H9 (cell line): ENCODE measurements at regions not wholly inside any gene's neighbourhood (a gene's known extent, or its start where the extent isn't known, plus 50 kb on each side); places are given as distances from the start of the nearest gene placed in this dataset.

Source experiments
- DNase-seq: peaks from one replicate; pipeline ENCODE4 v3.0.0-alpha.2; 2017
- H2AFZ ChIP-seq: one replicate; pipeline ENCODE4 v1.6.1; 2013; ENCODE audit warnings: mild to moderate bottlenecking, low read length, control low read depth, moderate library complexity
- H2AK5ac ChIP-seq: 2 replicates; pipeline ENCODE4 v1.6.1; 2013; ENCODE audit warnings: low read length, control low read depth, mixed read lengths; ENCODE audit not compliant: insufficient read length
- H2BK120ac ChIP-seq: one replicate; pipeline ENCODE4 v1.6.1; 2013; ENCODE audit warnings: low read depth, mild to moderate bottlenecking, low read length, control low read depth, inconsistent platforms; ENCODE audit not compliant: poor library complexity, severe bottlenecking
- H2BK12ac ChIP-seq: 2 replicates; pipeline ENCODE4 v1.6.1; 2013; ENCODE audit warnings: low read length, control low read depth, mixed read lengths, low read depth; ENCODE audit not compliant: insufficient read length
- H2BK15ac ChIP-seq: 2 replicates; pipeline ENCODE4 v1.6.1; 2013; ENCODE audit warnings: low read depth, low read length, control low read depth
- H2BK20ac ChIP-seq: one replicate; pipeline ENCODE4 v1.6.1; 2013; ENCODE audit warnings: low read depth, mild to moderate bottlenecking, low read length, control low read depth, inconsistent platforms; ENCODE audit not compliant: poor library complexity, severe bottlenecking
- H2BK5ac ChIP-seq: 2 replicates; pipeline ENCODE4 v1.6.1; 2013; ENCODE audit warnings: low read length, control low read depth, mixed read lengths; ENCODE audit not compliant: insufficient read length
- H3K14ac ChIP-seq: 2 replicates; pipeline ENCODE4 v1.6.1; 2013; ENCODE audit warnings: low read length, control low read depth; ENCODE audit not compliant: insufficient read depth
- H3K18ac ChIP-seq: 2 replicates; pipeline ENCODE4 v1.6.1; 2013; ENCODE audit warnings: low read depth, mild to moderate bottlenecking, mixed read lengths, low read length, control low read depth; ENCODE audit not compliant: insufficient read length
- H3K23ac ChIP-seq: 2 replicates; pipeline ENCODE4 v1.6.1; 2013; ENCODE audit warnings: low read length, control low read depth, mixed read lengths, low read depth; ENCODE audit not compliant: insufficient read length
- H3K23me2 ChIP-seq: 2 replicates; pipeline ENCODE4 v1.6.1; 2013; ENCODE audit warnings: low read depth, mild to moderate bottlenecking, mixed read lengths, low read length, control low read depth; ENCODE audit not compliant: insufficient read length, poor library complexity, severe bottlenecking
- H3K27ac ChIP-seq: 2 replicates; pipeline ENCODE4 v1.5.1; 2013; ENCODE audit warnings: low read length, control low read depth, mixed read lengths, low read depth; ENCODE audit not compliant: insufficient read length
- H3K27me3 ChIP-seq: 2 replicates; pipeline ENCODE4 v1.6.1; 2013; ENCODE audit warnings: low read length, control low read depth, inconsistent platforms; ENCODE audit not compliant: insufficient read depth
- H3K4ac ChIP-seq: 2 replicates; pipeline ENCODE4 v1.6.1; 2013; ENCODE audit warnings: low read depth, mild to moderate bottlenecking, control low read depth, inconsistent platforms, low read length, moderate library complexity
- H3K4me1 ChIP-seq: 2 replicates; pipeline ENCODE4 v1.6.1; 2013; ENCODE audit warnings: low read length, control low read depth, inconsistent platforms; ENCODE audit not compliant: insufficient read depth
- H3K4me2 ChIP-seq: 2 replicates; pipeline ENCODE4 v1.6.1; 2013; ENCODE audit warnings: low read length, control low read depth, mixed read lengths; ENCODE audit not compliant: insufficient read length, insufficient read depth
- H3K56ac ChIP-seq: 2 replicates; pipeline ENCODE4 v1.6.1; 2013; ENCODE audit warnings: low read depth, mild to moderate bottlenecking, mixed read lengths, low read length, control low read depth; ENCODE audit not compliant: insufficient read length
- H3K79me1 ChIP-seq: 2 replicates; pipeline ENCODE4 v1.6.1; 2013; ENCODE audit warnings: low read depth, mild to moderate bottlenecking, moderate library complexity, low read length, control low read depth, inconsistent platforms; ENCODE audit not compliant: insufficient read depth, poor library complexity, severe bottlenecking
- H3K79me2 ChIP-seq: 2 replicates; pipeline ENCODE4 v1.6.1; 2013; ENCODE audit warnings: low read length, control low read depth, inconsistent platforms; ENCODE audit not compliant: insufficient read depth
- H3K9ac ChIP-seq: 2 replicates; pipeline ENCODE4 v1.6.1; 2013; ENCODE audit warnings: low read length, control low read depth, mixed read lengths; ENCODE audit not compliant: insufficient read length; ENCODE audit errors: extremely low read depth
- H3K9me3 ChIP-seq: one replicate; pipeline ENCODE4 v1.6.1; 2013; ENCODE audit warnings: low read depth, low read length, inconsistent platforms; ENCODE audit not compliant: control insufficient read depth
- H3T11ph ChIP-seq: one replicate; pipeline ENCODE4 v1.6.1; 2013; ENCODE audit warnings: mild to moderate bottlenecking, low read length, control low read depth, inconsistent platforms
- H4K20me1 ChIP-seq: one replicate; pipeline ENCODE4 v1.6.1; 2013; ENCODE audit not compliant: control insufficient read depth, insufficient read length, insufficient read depth
- H4K5ac ChIP-seq: 2 replicates; pipeline ENCODE4 v1.6.1; 2013; ENCODE audit warnings: low read depth, mild to moderate bottlenecking, mixed read lengths, low read length, control low read depth; ENCODE audit not compliant: insufficient read length
- H4K8ac ChIP-seq: replicated peaks from 2 replicates; pipeline ENCODE4 v1.6.1; 2013; ENCODE audit warnings: low read length, control low read depth, mixed read lengths, low read depth; ENCODE audit not compliant: insufficient read length
- H4K91ac ChIP-seq: 2 replicates; pipeline ENCODE4 v1.6.1; 2013; ENCODE audit warnings: low read depth, mild to moderate bottlenecking, moderate library complexity, mixed read lengths, low read length, control low read depth; ENCODE audit not compliant: insufficient read length
- H3K27ac Mint-ChIP-seq, 3 experiments: 2 replicates in 2 of 3; 3 replicates in 1 of 3; pipeline ENCODE4 v1.8.0; 2020 to 2021; ENCODE audit warnings: mixed read lengths in 3 of 3, mild to moderate bottlenecking in 1 of 3, moderate library complexity in 1 of 3
- H3K27me3 Mint-ChIP-seq: 2 replicates; pipeline ENCODE4 v1.8.0; 2021; ENCODE audit warnings: low read depth, mild to moderate bottlenecking, moderate library complexity, mixed read lengths
- H3K36me3 Mint-ChIP-seq, 3 experiments: 2 replicates in 2 of 3; 3 replicates in 1 of 3; pipeline ENCODE4 v1.8.0; 2020 to 2021; ENCODE audit warnings: low read depth in 3 of 3, mixed read lengths in 3 of 3; ENCODE audit not compliant: insufficient read depth in 1 of 3
- H3K4me1 Mint-ChIP-seq, 2 experiments: 2 replicates each; pipeline ENCODE4 v1.8.0; 2020; ENCODE audit warnings: mixed read lengths in 2 of 2
- H3K4me3 Mint-ChIP-seq, 2 experiments: 2 replicates in 1 of 2; 3 replicates in 1 of 2; pipeline ENCODE4 v1.8.0; 2020 to 2021; ENCODE audit warnings: mild to moderate bottlenecking in 2 of 2, mixed read lengths in 2 of 2, moderate library complexity in 1 of 2
- H3K9me3 Mint-ChIP-seq, 2 experiments: 2 replicates in 1 of 2; 3 replicates in 1 of 2; pipeline ENCODE4 v1.8.0; 2020; ENCODE audit warnings: mild to moderate bottlenecking in 2 of 2, mixed read lengths in 2 of 2, moderate library complexity in 1 of 2
- CTCF ChIP-seq: fragments of 200-600 bp; sonication (generic); conservative IDR thresholded peaks from 3 replicates; pipeline ENCODE4 v1.8.0; 2021; ENCODE audit warnings: antibody characterized with exemption, mild to moderate bottlenecking
- WGBS: extraction: QIAGEN DNeasy Blood & Tissue Kit; methylation state at CpG from one replicate; pipeline ENCODE4 v1.1.7; 2013; ENCODE audit warnings: missing lambda C conversion rate, low lambda C conversion rate, mixed read lengths; ENCODE audit not compliant: insufficient read length; ENCODE audit errors: extremely low coverage; 5-methylcytosine and 5-hydroxymethylcytosine counted together

- H3K4me3 Mint-ChIP-seq, result no peak overlapping the region
- Histone ChIP-seq H3K18ac (no peak overlapping the region), H2AFZ (no peak overlapping the region), H4K8ac (no peak overlapping the region), H3K56ac (no peak overlapping the region), H3K4me2 (no peak overlapping the region), H3K9ac (no peak overlapping the region), H4K91ac (no peak overlapping the region), H2BK5ac (no peak overlapping the region), H3T11ph (no peak overlapping the region), H3K4ac (no peak overlapping the region), H2BK15ac (no peak overlapping the region), H3K23me2 (no peaks in the 10 kb centered on the region), H2BK20ac (no peak overlapping the region), H4K20me1 (no peaks in the 10 kb centered on the region), H3K14ac (no peak overlapping the region), H3K23ac (no peak overlapping the region), H4K5ac (no peak overlapping the region), H3K9me3 (no peaks in the 10 kb centered on the region), H2AK5ac (no peak overlapping the region), H3K27me3 (no peaks in the 10 kb centered on the region), H2BK120ac (no peak overlapping the region), H3K79me1 (no peaks in the 10 kb centered on the region), H3K79me2 (no peaks in the 10 kb centered on the region), H3K27ac (no peak overlapping the region), H3K4me1 (no peaks in the 10 kb centered on the region), H2BK12ac (no peak overlapping the region)
- no CpG with 5 or more reads among the region's 1 CpG for WGBS
- H3K4me1 Mint-ChIP-seq, result no peaks in the 10 kb centered on the region
- H3K27ac Mint-ChIP-seq, result no peak overlapping the region
- no peaks in the 10 kb centered on the region for H3K36me3 Mint-ChIP-seq
- TF ChIP-seq CTCF, result no peak
- DNase-seq, result no peak
- no peaks in the 10 kb centered on the region for H3K9me3 Mint-ChIP-seq
- no peaks in the 10 kb centered on the region for H3K27me3 Mint-ChIP-seq
These were observed 1045.3 kb downstream of the TSN start for GRCh38 chr2:122800781-122801180.
